Ovary (tissue), 7 donors: ENCODE measurements at regions not wholly inside any gene's neighbourhood (a gene's known extent, or its start where the extent isn't known, plus 50 kb on each side); places are given as distances from the start of the nearest gene placed in this dataset.

ENCODE experiments used
- DNase-seq, 5 donors: peaks; one replicate each; pipeline ENCODE4 v3.0.0-alpha.2; 2019 to 2020
- H3K27ac ChIP-seq, 2 donors: fragments of 200-600 bp; one replicate each; pipeline versions ENCODE4 v1.5.1 to v1.8.0; 2019 to 2022
- H3K27me3 ChIP-seq: fragments of 200-600 bp; one replicate; pipeline ENCODE4 v1.8.0; 2022
- H3K36me3 ChIP-seq: fragments of 200-600 bp; sonication (generic); one replicate; pipeline ENCODE4 v1.5.1; 2019
- H3K4me1 ChIP-seq: one replicate; pipeline ENCODE4 v1.8.1; 2013; ENCODE audit warnings: mild to moderate bottlenecking, moderate library complexity; ENCODE audit not compliant: insufficient read depth
- H3K4me3 ChIP-seq: fragments of 200-600 bp; sonication (generic); one replicate; pipeline ENCODE4 v1.5.1; 2017
- H3K9me3 ChIP-seq, 2 donors: fragments of 200-600 bp in 1 of 2; sonication (generic) in 1 of 2; one replicate each; pipeline versions ENCODE4 v1.5.1 to v1.8.1; 2013 to 2019; ENCODE audit warnings: mild to moderate bottlenecking in 1 of 2, moderate library complexity in 1 of 2
- EP300 ChIP-seq: sonication (generic); formaldehyde crosslinking; IDR thresholded peaks from one replicate; pipeline ENCODE4 v1.6.1; 2017; ENCODE audit warnings: antibody characterized with exemption
- POLR2A ChIP-seq: fragments of 450-650 bp; IDR thresholded peaks from one replicate; pipeline ENCODE4 v1.6.1; 2017; ENCODE audit warnings: antibody characterized with exemption, mild to moderate bottlenecking, moderate library complexity
- WGBS, 3 donors: extraction: QIAGEN DNeasy Blood & Tissue Kit in 1 of 3; methylation state at CpG; one replicate each; pipeline versions ENCODE4 v1.1.5 to v1.1.7; 2013 to 2017; 5-methylcytosine and 5-hydroxymethylcytosine counted together
- intact Hi-C, 4 donors: fragments of 100-400 bp; cut with DNase I; formaldehyde crosslinking; loops; one replicate each; pipeline versions ENCODE4 v1.11.0 to v1.15.1; 2022 to 2023
- TF ChIP-seq, protein P1 (sequence below), 3 donors: fragments of 450-650 bp in 2 of 3; fragments of 200-600 bp in 1 of 3; IDR thresholded peaks; one replicate each; pipeline versions ENCODE4 v1.5.1 to v1.8.0; 2016 to 2022; ENCODE audit warnings: antibody characterized with exemption in 3 of 3, mild to moderate bottlenecking in 1 of 3
- donor health status: DM: no; HTN: no; CAD: no; lungs with moderate emphysema.
- donor health status: DM: no; HTN: no; CAD: no.
- donor health status: Bipolar disorder and iron deficiency.
- donor health status: DM: no; HTN: no; CAD: no.
- donor health status: DM: yes; HTN: yes; CAD: no.

DNA sequence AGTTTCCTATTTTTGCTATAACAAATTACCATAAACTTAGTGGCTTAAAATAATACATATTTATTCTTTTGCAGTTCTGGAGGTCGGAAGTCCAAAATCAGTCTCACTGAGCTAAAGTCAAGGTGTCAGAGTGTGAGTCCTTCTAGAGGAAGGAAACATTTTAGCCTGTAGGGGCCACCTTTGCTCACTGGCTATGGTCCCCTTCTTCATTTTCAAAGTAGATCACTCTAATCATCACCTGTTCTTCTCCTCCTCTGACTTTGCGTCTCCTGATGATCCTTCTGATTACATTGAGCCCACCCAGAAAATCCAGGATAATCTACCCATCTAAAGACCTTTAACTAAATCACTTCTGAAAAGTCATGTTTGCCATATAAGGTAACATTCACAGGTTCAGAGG lies 534.4 kb upstream of the SALL1 start:
- TF ChIP-seq, protein P1, sequence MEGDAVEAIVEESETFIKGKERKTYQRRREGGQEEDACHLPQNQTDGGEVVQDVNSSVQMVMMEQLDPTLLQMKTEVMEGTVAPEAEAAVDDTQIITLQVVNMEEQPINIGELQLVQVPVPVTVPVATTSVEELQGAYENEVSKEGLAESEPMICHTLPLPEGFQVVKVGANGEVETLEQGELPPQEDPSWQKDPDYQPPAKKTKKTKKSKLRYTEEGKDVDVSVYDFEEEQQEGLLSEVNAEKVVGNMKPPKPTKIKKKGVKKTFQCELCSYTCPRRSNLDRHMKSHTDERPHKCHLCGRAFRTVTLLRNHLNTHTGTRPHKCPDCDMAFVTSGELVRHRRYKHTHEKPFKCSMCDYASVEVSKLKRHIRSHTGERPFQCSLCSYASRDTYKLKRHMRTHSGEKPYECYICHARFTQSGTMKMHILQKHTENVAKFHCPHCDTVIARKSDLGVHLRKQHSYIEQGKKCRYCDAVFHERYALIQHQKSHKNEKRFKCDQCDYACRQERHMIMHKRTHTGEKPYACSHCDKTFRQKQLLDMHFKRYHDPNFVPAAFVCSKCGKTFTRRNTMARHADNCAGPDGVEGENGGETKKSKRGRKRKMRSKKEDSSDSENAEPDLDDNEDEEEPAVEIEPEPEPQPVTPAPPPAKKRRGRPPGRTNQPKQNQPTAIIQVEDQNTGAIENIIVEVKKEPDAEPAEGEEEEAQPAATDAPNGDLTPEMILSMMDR (IDR thresholded peaks at IDR 0.05), result no peak
- TF ChIP-seq EP300, result no peak
- TF ChIP-seq POLR2A, result no peak
- H3K36me3 ChIP-seq, result no peaks in the 10 kb centered on the region
- intact Hi-C loops, result no loop called here
- H3K4me1 ChIP-seq, result no peaks in the 10 kb centered on the region
- no peak overlapping the region for H3K27ac ChIP-seq
- H3K27me3 ChIP-seq, result no peaks in the 10 kb centered on the region
- no peak overlapping the region for H3K4me3 ChIP-seq
- 85 to 91% (median 86%) methylated on average over 2 of the region's 2 CpGs for WGBS, 3 donors
- DNase-seq, result no peak
- H3K9me3 ChIP-seq, result no peaks in the 10 kb centered on the region

DNA sequence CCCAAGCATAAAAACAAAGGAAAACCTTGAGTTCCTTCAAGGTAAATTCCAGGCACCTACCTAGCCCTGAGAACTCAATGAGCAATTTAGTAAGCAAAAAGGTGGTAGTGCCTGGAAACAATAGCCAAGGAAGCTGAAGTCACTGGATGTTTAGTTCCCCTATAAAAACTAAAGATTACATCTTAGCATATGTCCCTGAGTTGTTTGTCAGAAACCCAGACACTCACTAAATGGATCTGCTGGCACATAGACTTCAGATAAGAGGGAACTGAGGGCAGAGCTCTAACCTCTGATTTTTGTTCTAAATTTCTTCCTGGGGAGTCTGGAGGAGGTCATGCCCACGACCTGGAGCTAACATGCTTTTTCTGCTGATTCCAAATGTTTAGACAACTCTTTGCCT lies 532.8 kb upstream of the SALL1 start:
- no peak overlapping the region for H3K4me3 ChIP-seq
- intact Hi-C loops, result no loop called here
- H3K9me3 ChIP-seq, result no peaks in the 10 kb centered on the region
- TF ChIP-seq, protein P1 (IDR thresholded peaks at IDR 0.05), result no peak
- TF ChIP-seq POLR2A, result no peak
- TF ChIP-seq EP300, result no peak
- H3K4me1 ChIP-seq, result no peaks in the 10 kb centered on the region
- no peaks in the 10 kb centered on the region for H3K27me3 ChIP-seq
- no peak overlapping the region for H3K27ac ChIP-seq
- no peak for DNase-seq
- H3K36me3 ChIP-seq, result no peaks in the 10 kb centered on the region
- WGBS, 3 donors, result 33 to 57% (median 42%) methylated on average over 1 of the region's 1 CpG

DNA sequence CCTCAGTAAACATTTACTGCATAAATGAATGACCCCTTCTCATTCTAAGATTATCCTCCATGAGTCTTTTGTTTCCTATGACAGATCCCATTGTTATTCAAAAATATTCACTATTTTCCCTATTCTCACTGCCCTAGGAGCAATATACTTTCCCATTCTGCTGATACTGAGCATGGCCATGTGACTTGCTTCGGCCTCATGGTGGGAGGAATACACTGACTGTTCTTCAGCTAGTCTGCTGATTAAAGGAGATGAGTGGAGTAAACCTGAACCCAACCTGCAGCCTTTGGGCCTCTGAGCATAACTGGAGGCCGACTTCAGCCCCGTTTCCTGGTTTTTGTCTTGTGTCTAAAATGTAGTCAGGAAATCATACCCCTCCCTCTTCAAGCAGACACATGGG lies 531.8 kb upstream of the SALL1 start:
- Histone ChIP-seq H3K27me3 (no peaks in the 10 kb centered on the region), H3K4me1 (no peaks in the 10 kb centered on the region), H3K27ac (no peak overlapping the region), H3K4me3 (no peak overlapping the region), H3K36me3 (no peaks in the 10 kb centered on the region), H3K9me3 (no peaks in the 10 kb centered on the region)
- TF ChIP-seq EP300 (no peak), POLR2A (no peak)
- TF ChIP-seq, protein P1 (IDR thresholded peaks at IDR 0.05), result no peak
- 68 to 78% (median 70%) methylated on average over 3 of the region's 3 CpGs for WGBS, 3 donors
- intact Hi-C loops, result no loop called here
- no peak for DNase-seq

DNA sequence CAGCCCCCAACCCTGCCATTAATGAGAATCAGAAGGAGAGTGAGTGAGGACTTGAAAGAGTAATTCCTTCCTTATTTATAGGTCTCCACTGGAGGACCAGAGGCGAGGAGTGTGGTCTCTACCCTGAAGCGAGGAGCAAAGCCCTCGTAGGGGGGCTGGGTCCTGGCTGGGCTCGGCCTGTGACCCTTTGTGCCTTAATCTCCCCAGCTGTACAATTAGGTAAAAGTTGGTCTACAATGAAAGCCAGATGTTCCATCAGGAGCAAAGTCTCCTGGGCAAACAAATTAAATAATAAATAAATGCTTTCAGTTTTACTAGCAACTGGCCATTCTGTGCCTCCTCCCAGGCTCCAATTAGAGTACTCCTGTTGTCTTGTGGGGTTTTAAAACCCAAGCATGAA lies 523.5 kb upstream of the SALL1 start:
- Histone ChIP-seq H3K9me3 (no peaks in the 10 kb centered on the region), H3K4me1 (no peaks in the 10 kb centered on the region), H3K27ac (no peak overlapping the region), H3K27me3 (no peaks in the 10 kb centered on the region), H3K36me3 (no peaks in the 10 kb centered on the region), H3K4me3 (no peak overlapping the region)
- no peak for DNase-seq
- intact Hi-C loops, result no loop called here
- 70 to 89% (median 85%) methylated on average over 4 of the region's 4 CpGs for WGBS, 3 donors
- TF ChIP-seq EP300 (no peak), POLR2A (no peak)
- TF ChIP-seq, protein P1 (IDR thresholded peaks at IDR 0.05), result no peak

DNA sequence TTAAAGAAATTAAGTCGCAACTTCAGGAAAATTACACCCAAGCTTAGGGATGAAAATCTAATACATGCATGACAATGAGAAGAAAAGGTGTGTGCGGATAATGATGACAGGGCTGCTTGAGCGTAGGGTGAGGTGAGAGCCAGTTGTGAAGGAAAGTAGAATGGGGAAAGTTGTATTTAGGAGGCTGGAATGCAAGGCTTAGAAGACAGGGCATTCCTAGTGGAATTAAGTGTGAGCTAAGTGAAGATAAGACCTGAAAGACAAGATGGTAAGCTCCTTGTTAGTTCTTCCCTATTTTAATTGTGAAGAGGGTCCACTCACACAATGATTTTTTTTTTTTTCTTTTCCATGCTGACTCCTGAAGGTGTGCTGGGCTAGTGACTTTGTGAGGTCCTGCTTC lies 519.5 kb upstream of the SALL1 start:
- no peak for TF ChIP-seq POLR2A
- TF ChIP-seq EP300, result no peak
- TF ChIP-seq, protein P1 (IDR thresholded peaks at IDR 0.05), result no peak
- Histone ChIP-seq H3K4me3 (no peak overlapping the region), H3K27ac (no peak overlapping the region), H3K4me1 (no peaks in the 10 kb centered on the region), H3K9me3 (no peaks in the 10 kb centered on the region), H3K36me3 (no peaks in the 10 kb centered on the region), H3K27me3 (no peaks in the 10 kb centered on the region)
- intact Hi-C loops, result no loop called here
- whole genome bisulfite sequencing, 3 donors, result 93 to 95% (median 95%) methylated on average over 3 of the region's 3 CpGs
- DNase-seq, result no peak
